Spleen (tissue), 11 donors: ENCODE measurements at regions not wholly inside any gene's neighbourhood (a gene's known extent, or its start where the extent isn't known, plus 50 kb on each side); places are given as distances from the start of the nearest gene placed in this dataset.
"Not testable (repeated sequence)": the region's sequence is repeated elsewhere in the genome, so short reads cannot be mapped to it uniquely, and the experiment has no call there.

Experiments
- DNase-seq: peaks from one replicate; pipeline ENCODE4 v3.0.0-alpha.2; 2020
- H3K27ac ChIP-seq, 8 donors: fragments of 200-600 bp; sonication (generic) in 7 of 8; 1 replicate in 4 of 8; 2 replicates in 4 of 8; pipeline versions ENCODE4 v1.5.0 to v1.8.0; 2016 to 2021; ENCODE audit warnings: inconsistent platforms in 4 of 8, mild to moderate bottlenecking in 4 of 8, moderate library complexity in 1 of 8
- H3K27me3 ChIP-seq, 7 donors: fragments of 200-600 bp; sonication (generic) in 6 of 7; replicated peaks in 1 of 7; 1 replicate in 4 of 7; 2 replicates in 3 of 7; pipeline versions ENCODE4 v1.5.0 to v1.8.0; 2016 to 2021; ENCODE audit warnings: inconsistent platforms in 3 of 7, mild to moderate bottlenecking in 1 of 7
- H3K36me3 ChIP-seq, 6 donors: fragments of 200-600 bp; sonication (generic) in 5 of 6; 1 replicate in 4 of 6; 2 replicates in 2 of 6; pipeline versions ENCODE4 v1.5.0 to v1.8.0; 2016 to 2021; ENCODE audit warnings: inconsistent platforms in 2 of 6
- H3K4me1 ChIP-seq, 6 donors: fragments of 200-600 bp; sonication (generic) in 5 of 6; 1 replicate in 3 of 6; 2 replicates in 3 of 6; pipeline versions ENCODE4 v1.5.0 to v1.8.0; 2016 to 2021; ENCODE audit warnings: inconsistent platforms in 3 of 6
- H3K4me3 ChIP-seq, 8 donors: fragments of 200-600 bp; sonication (generic) in 7 of 8; 1 replicate in 4 of 8; 2 replicates in 4 of 8; pipeline versions ENCODE4 v1.5.0 to v1.8.0; 2016 to 2021; ENCODE audit warnings: inconsistent platforms in 4 of 8, mild to moderate bottlenecking in 4 of 8, moderate library complexity in 2 of 8
- H3K9me3 ChIP-seq, 8 donors: fragments of 200-600 bp; sonication (generic) in 7 of 8; 1 replicate in 4 of 8; 2 replicates in 4 of 8; pipeline versions ENCODE4 v1.5.0 to v1.8.0; 2016 to 2021; ENCODE audit warnings: inconsistent platforms in 4 of 8
- POLR2A ChIP-seq, 3 donors: fragments of 450-650 bp; IDR thresholded peaks; one replicate each; pipeline ENCODE4 v1.5.1; 2017; ENCODE audit warnings: antibody characterized with exemption in 3 of 3, mild to moderate bottlenecking in 1 of 3
- POLR2AphosphoS5 ChIP-seq, 3 donors: sonication (generic); formaldehyde crosslinking; IDR thresholded peaks; one replicate each; pipeline ENCODE4 v1.5.1; 2017; ENCODE audit warnings: antibody characterized with exemption in 3 of 3
- WGBS, 5 donors: extraction: QIAGEN DNeasy Blood & Tissue Kit in 3 of 5; methylation state at CpG; one replicate each; pipeline versions ENCODE4 v1.1.5 to v1.1.7; 2013 to 2018; 5-methylcytosine and 5-hydroxymethylcytosine counted together
- intact Hi-C: fragments of 100-400 bp; cut with DNase I; formaldehyde crosslinking; loops from one replicate; pipeline ENCODE4 v1.15.0; 2023; ENCODE audit warnings: low total_unique reads
- TF ChIP-seq, protein P1 (sequence below), 11 experiments: fragments of 200-600 bp in 7 of 11; fragments of 450-650 bp in 4 of 11; sonication (generic) in 4 of 11; IDR thresholded peaks in 8 of 11; conservative IDR thresholded peaks in 3 of 11; 1 replicate in 7 of 11; 2 replicates in 4 of 11; pipeline versions ENCODE4 v1.4.0 to v1.8.0; 2016 to 2021; ENCODE audit warnings: antibody characterized with exemption in 11 of 11, inconsistent platforms in 4 of 11, mild to moderate bottlenecking in 1 of 11
- donor health status: healthy with polysubstance abuse.
- donor health status: DM: no; HTN: no; CAD: no; lungs with moderate emphysema.
- donor health status: DM: no; HTN: no; CAD: no.
- donor health status: Bipolar disorder and iron deficiency.
- donor health status: healthy.
- donor health status: DM: no; HTN: no; CAD: no.
- donor health status: DM: yes; HTN: yes; CAD: no.

DNA sequence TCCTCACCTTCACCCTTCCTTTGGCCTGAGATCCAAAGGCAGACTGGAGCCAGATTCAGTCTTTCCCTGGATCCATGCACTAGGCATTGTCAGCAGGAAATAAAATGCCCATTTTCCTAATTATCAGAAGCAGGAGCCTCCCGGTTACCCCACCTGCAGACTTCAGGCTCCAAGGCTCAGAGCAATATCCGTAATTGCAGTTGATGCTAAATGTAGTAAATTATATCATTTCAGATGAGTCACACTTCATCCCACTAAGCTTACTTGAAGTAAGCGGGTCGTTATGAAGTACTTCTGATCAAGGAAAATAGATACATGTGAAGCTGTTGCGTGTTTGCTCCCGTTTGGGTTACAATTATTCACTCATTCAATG, 110.7 kb upstream of the SFSWAP start:
- DNase-seq = no peak
- TF ChIP-seq POLR2AphosphoS5 (IDR thresholded peaks at IDR 0.05) (no peak), POLR2A (IDR thresholded peaks at IDR 0.05) (no peak)
- TF ChIP-seq, protein P1, sequence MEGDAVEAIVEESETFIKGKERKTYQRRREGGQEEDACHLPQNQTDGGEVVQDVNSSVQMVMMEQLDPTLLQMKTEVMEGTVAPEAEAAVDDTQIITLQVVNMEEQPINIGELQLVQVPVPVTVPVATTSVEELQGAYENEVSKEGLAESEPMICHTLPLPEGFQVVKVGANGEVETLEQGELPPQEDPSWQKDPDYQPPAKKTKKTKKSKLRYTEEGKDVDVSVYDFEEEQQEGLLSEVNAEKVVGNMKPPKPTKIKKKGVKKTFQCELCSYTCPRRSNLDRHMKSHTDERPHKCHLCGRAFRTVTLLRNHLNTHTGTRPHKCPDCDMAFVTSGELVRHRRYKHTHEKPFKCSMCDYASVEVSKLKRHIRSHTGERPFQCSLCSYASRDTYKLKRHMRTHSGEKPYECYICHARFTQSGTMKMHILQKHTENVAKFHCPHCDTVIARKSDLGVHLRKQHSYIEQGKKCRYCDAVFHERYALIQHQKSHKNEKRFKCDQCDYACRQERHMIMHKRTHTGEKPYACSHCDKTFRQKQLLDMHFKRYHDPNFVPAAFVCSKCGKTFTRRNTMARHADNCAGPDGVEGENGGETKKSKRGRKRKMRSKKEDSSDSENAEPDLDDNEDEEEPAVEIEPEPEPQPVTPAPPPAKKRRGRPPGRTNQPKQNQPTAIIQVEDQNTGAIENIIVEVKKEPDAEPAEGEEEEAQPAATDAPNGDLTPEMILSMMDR (IDR thresholded peaks at IDR 0.05 in 8 of 11, conservative IDR thresholded peaks at IDR 0.05 in 3 of 11) = no peak
- 80 to 89% (median 87%) methylated on average over 6 of the region's 6 CpGs for WGBS, 5 donors

DNA sequence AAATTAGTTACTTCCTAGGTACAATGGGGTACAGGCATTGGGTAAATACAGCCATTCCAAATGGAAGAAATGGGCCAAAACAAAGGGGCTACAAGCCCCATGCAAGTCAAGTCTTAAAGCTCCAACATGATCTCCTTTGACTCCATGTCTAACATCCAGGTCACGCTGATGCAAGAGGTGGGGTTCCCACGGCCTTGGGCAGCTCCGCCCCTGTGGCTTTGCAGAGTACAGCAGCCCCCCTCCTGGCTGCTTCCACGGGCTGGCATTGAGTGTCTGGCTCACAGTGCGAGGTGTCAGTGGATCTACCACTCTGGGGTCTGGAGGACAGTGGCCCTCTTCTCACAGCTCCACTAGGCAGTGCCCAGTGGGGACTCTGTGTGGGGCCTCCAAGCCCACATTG, 109.4 kb upstream of the SFSWAP start:
- DNase-seq, intact Hi-C loops, H3K4me3 ChIP-seq, H3K9me3 ChIP-seq, H3K27ac ChIP-seq, H3K36me3 ChIP-seq: not testable (repeated sequence)
- H3K27me3 ChIP-seq = peaks cover 0 to 28% (median 7%) of the 10 kb centered on the region in 7 donors
- 63 to 83% (median 82%) methylated on average over 4 to 5 of the region's 5 CpGs for WGBS, 5 donors
- H3K4me1 ChIP-seq = peaks cover 0 to 27% (median 18%) of the 10 kb centered on the region in 6 donors

More for the DNA sequence above, 110.7 kb upstream of the SFSWAP start:
- no peak overlapping the region for H3K4me3 ChIP-seq
- intact Hi-C loops = no loop called here
- no peaks in the 10 kb centered on the region for H3K9me3 ChIP-seq
- no peak overlapping the region for H3K27ac ChIP-seq
- H3K36me3 ChIP-seq = no peaks in the 10 kb centered on the region
- peaks cover 0 to 25% (median 6%) of the 10 kb centered on the region in 7 donors for H3K27me3 ChIP-seq
- peaks cover 0 to 24% (median 18%) of the 10 kb centered on the region in 6 donors for H3K4me1 ChIP-seq

DNA sequence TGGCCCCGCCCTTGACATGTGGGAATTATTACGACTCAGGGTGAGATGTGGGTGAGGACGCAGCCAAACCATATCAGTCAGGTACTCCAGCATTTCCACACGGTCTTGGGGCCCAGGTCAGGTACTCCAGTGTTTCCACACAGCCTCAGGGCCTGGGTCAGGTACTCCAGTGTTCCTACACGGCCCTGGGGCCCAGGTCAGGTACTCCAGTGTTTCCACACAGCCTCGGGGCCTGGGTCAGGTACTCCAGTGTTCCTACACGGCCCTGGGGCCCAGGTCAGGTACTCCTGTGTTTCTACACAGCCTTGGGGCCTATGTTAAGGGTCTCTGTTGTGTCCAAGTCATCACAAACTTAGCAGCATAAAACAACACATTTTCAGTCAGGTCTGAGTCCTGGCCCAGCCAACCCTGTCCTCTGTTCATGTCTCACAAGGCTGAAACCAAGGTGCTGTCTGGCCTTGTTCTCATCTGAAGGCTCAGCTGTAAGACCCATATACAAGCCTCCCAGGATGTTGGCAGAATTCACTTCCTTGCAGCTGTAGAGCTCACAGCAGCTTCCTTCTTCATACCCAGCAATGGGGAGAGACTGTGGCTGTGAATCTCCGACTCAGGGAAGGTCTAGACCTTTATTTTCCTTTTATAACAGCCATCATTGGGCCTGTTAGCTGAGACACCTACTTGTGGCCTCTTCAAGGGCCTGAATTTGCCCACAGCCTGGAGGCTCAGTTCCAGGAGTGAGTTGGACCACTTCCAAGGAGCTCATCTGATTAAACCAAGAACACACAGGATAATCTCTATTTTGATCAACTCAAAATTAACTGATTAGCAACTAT, 107.6 kb upstream of the SFSWAP start:
- Histone ChIP-seq H3K27ac (peak overlapping the region in 4 of 8 donors; percentile 61 to 79 (median 64)), H3K4me1 (peaks cover 0 to 43% (median 30%) of the 10 kb centered on the region in 6 donors), H3K36me3 (no peaks in the 10 kb centered on the region), H3K9me3 (no peaks in the 10 kb centered on the region), H3K4me3 (no peak overlapping the region), H3K27me3 (peaks cover 0 to 22% (median 11%) of the 10 kb centered on the region in 7 donors)
- TF ChIP-seq POLR2A (IDR thresholded peaks at IDR 0.05) = no peak
- TF ChIP-seq, protein P1 (IDR thresholded peaks at IDR 0.05 in 8 of 11, conservative IDR thresholded peaks at IDR 0.05 in 3 of 11) = no peak
- TF ChIP-seq POLR2AphosphoS5 (IDR thresholded peaks at IDR 0.05) = no peak
- 72 to 78% (median 76%) methylated on average over 8 of the region's 8 CpGs for WGBS, 5 donors
- peak; percentile 59 for DNase-seq
- intact Hi-C loops = no loop called here

DNA sequence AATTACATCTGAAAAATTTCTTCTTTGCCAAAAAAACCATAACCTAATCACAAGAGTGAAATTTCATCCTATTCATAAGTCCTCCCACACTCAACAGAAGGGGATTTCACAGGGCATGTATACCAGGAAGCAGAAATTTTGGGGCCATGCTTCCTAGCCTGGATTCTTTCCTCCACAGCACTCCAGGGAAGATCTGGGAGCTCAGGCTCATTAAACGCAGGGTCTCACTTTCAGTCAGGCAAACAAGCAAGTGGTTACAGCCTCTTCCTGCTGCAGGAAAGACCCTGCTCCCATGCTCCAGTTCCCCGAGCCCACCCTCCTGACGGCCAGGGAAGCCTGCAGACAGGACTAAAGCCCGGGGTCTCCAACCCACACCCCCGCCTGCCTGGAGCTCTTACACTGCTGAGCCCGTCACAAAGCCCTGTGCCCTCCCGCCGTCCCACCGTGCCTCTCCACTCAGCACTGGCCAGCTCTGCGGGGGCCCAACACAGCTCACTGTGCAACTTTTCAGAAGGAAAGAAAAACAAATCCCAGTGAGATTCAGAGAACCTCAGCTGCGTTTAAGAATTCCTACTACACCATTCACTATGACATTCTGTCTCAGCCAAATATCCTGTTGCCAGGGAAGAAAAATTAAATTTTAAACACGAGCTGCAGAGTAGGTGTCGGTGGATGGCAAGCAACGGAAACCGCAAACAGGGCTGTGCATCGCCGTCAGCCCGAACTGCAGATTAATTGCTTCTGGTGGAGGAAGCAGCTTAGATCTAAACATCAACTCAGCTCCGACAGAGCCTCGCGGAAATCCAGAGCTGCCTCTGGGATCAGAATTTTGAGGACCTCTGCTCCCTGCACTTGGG, 106.7 kb upstream of the SFSWAP start:
- peak in 1 of 3 donors; percentile 33 for TF ChIP-seq POLR2AphosphoS5 (IDR thresholded peaks at IDR 0.05)
- TF ChIP-seq, protein P1 (IDR thresholded peaks at IDR 0.05 in 8 of 11, conservative IDR thresholded peaks at IDR 0.05 in 3 of 11) = no peak
- DNase-seq = peak; percentile 82
- no peaks in the 10 kb centered on the region for H3K9me3 ChIP-seq
- WGBS, 5 donors = 5 to 13% (median 8%) methylated on average over 21 of the region's 21 CpGs
- H3K27ac ChIP-seq = peak overlapping the region in 5 of 8 donors; percentile 48 to 79 (median 61)
- peaks cover 0 to 22% (median 11%) of the 10 kb centered on the region in 7 donors for H3K27me3 ChIP-seq
- H3K4me3 ChIP-seq = peak overlapping the region in 1 of 8 donors; percentile 46
- H3K36me3 ChIP-seq = no peaks in the 10 kb centered on the region
- intact Hi-C loops = no loop called here
- peaks cover 0 to 51% (median 39%) of the 10 kb centered on the region in 6 donors for H3K4me1 ChIP-seq
